A549 (cell line): ENCODE measurements at regions not wholly inside any gene's neighbourhood (a gene's known extent, or its start where the extent isn't known, plus 50 kb on each side); places are given as distances from the start of the nearest gene placed in this dataset.

ENCODE experiments used
- ATAC-seq, 2 experiments: fragments of 200-7000 bp in 1 of 2; fragments of >200 bp in 1 of 2; cut with Nextera tagmentation in 1 of 2; cut with Tn5 transposase in 1 of 2; 3 replicates each; pipeline versions ENCODE4 v1.8.0 to v1.9.1; 2018 to 2020; ENCODE audit warnings: mild to moderate bottlenecking in 1 of 2, moderate library complexity in 1 of 2
- CTCF ChIA-PET: fragments of 300-600 bp; sonication (Branson Sonifier 250); formaldehyde crosslinking; extraction: SDS; loops from one replicate; lab custom pipeline; 2021; ENCODE audit warnings: antibody characterized with exemption, inconsistent platforms; lab: Yijun Ruan, JAX
- POLR2A ChIA-PET: fragments of 350-600 bp; formaldehyde crosslinking; extraction: SDS; loops from one replicate; lab custom pipeline; 2021; ENCODE audit warnings: antibody characterized with exemption, inconsistent platforms; lab: Yijun Ruan, JAX
- DNase-seq, 2 experiments: peaks; one replicate each; pipeline versions ENCODE4 v3.0.0 to v3.0.0-alpha.2; 2011 to 2016; ENCODE audit warnings: low read depth in 1 of 2, low spot score in 1 of 2
- FAIRE-seq: peaks from 2 replicates; lab custom pipeline; 2011; peaks lifted over from hg19 to GRCh38; lab: Jason Lieb, UNC
- H3K27ac ChIP-seq, 2 experiments: fragments of >200 bp; sonication (Bioruptor Twin); formaldehyde crosslinking; 3 replicates each; pipeline ENCODE4 v1.5.1; 2016 to 2017
- H3K4me1 ChIP-seq: fragments of >200 bp; sonication (Bioruptor Twin); formaldehyde crosslinking; 3 replicates; pipeline ENCODE4 v1.6.1; 2016
- H3K4me2 ChIP-seq: fragments of >200 bp; sonication (Bioruptor Twin); formaldehyde crosslinking; 3 replicates; pipeline ENCODE4 v1.6.1; 2016
- H3K4me3 ChIP-seq: fragments of >200 bp; sonication (Bioruptor Twin); formaldehyde crosslinking; 3 replicates; pipeline ENCODE4 v1.5.1; 2016
- H3K9me3 ChIP-seq: fragments of >200 bp; sonication (Bioruptor Twin); formaldehyde crosslinking; 3 replicates; pipeline ENCODE4 v1.6.1; 2016
- ATOH8 ChIP-seq: fragments of 250-450 bp; sonication (Bioruptor Pico); IDR thresholded peaks from 2 replicates; pipeline ENCODE4 v1.5.0; 2020; ENCODE audit warnings: low read depth, mild to moderate bottlenecking, moderate library complexity
- BHLHE40 ChIP-seq: IDR thresholded peaks from 2 replicates; pipeline ENCODE4 v1.6.1; 2012; ENCODE audit warnings: low read depth, low read length, inconsistent platforms
- EHF ChIP-seq: fragments of 250-450 bp; sonication (Bioruptor Pico); IDR thresholded peaks from 2 replicates; pipeline ENCODE4 v1.5.0; 2020; ENCODE audit warnings: mild to moderate bottlenecking
- ESRRA ChIP-seq: fragments of 150-350 bp; IDR thresholded peaks from 2 replicates; pipeline ENCODE4 v1.6.1; 2014; ENCODE audit warnings: mild to moderate bottlenecking, low read length, borderline replicate concordance
- FOXS1 ChIP-seq: fragments of 250-450 bp; sonication (Bioruptor Pico); IDR thresholded peaks from 2 replicates; pipeline ENCODE4 v1.5.0; 2020; ENCODE audit warnings: mild to moderate bottlenecking, moderate library complexity
- GATA3 ChIP-seq: IDR thresholded peaks from 2 replicates; pipeline ENCODE4 v1.6.1; 2012; ENCODE audit warnings: borderline replicate concordance
- HES2 ChIP-seq: fragments of >200 bp; sonication (Bioruptor Twin); formaldehyde crosslinking; IDR thresholded peaks from 2 replicates; pipeline ENCODE4 v1.6.1; 2016
- HOXB13 ChIP-seq: fragments of 250-450 bp; sonication (Bioruptor Pico); IDR thresholded peaks from 2 replicates; pipeline ENCODE4 v1.5.0; 2020; ENCODE audit warnings: low read depth, mild to moderate bottlenecking, moderate library complexity
- KDM5A ChIP-seq: fragments of 200-600 bp; sonication (generic); IDR thresholded peaks from 2 replicates; pipeline ENCODE4 v1.6.1; 2016; ENCODE audit warnings: antibody characterized with exemption, mild to moderate bottlenecking
- NFE2L2 ChIP-seq: fragments of 150-350 bp; conservative IDR thresholded peaks from 2 replicates; pipeline ENCODE4 v1.6.1; 2014; ENCODE audit warnings: low read length
- NPAS2 ChIP-seq: fragments of 250-450 bp; sonication (Bioruptor Pico); IDR thresholded peaks from 2 replicates; pipeline ENCODE4 v1.8.0; 2022; ENCODE audit warnings: mild to moderate bottlenecking, moderate library complexity, borderline replicate concordance
- NR3C1 ChIP-seq: fragments of >200 bp; sonication (Bioruptor Twin); formaldehyde crosslinking; IDR thresholded peaks from 3 replicates; pipeline ENCODE4 v1.6.1; 2017
- PHF8 ChIP-seq: fragments of 200-600 bp; sonication (generic); IDR thresholded peaks from 2 replicates; pipeline ENCODE4 v1.6.1; 2016; ENCODE audit warnings: low read depth, mild to moderate bottlenecking, antibody characterized with exemption, moderate library complexity, borderline replicate concordance
- POLR2AphosphoS2 ChIP-seq: conservative IDR thresholded peaks from 2 replicates; pipeline ENCODE4 v1.6.1; 2012; ENCODE audit warnings: low read length, improper control_type of control experiment, inconsistent platforms
- RAD21 ChIP-seq, 2 experiments: fragments of >200 bp in 1 of 2; sonication (Bioruptor Twin) in 1 of 2; formaldehyde crosslinking in 1 of 2; IDR thresholded peaks in 1 of 2; conservative IDR thresholded peaks in 1 of 2; 2 replicates in 1 of 2; 3 replicates in 1 of 2; pipeline ENCODE4 v1.6.1; 2012 to 2018; ENCODE audit warnings: inconsistent platforms in 1 of 2
- SMC3 ChIP-seq: fragments of >200 bp; sonication (Bioruptor Twin); formaldehyde crosslinking; IDR thresholded peaks from 3 replicates; pipeline ENCODE4 v1.6.1; 2018; ENCODE audit warnings: inconsistent platforms
- TP53 ChIP-seq: fragments of 250-450 bp; sonication (Bioruptor Pico); IDR thresholded peaks from 2 replicates; pipeline ENCODE4 v1.5.0; 2021; ENCODE audit warnings: mild to moderate bottlenecking, moderate library complexity
- ZC3H11A ChIP-seq: fragments of 450-650 bp; IDR thresholded peaks from 2 replicates; pipeline ENCODE4 v1.6.1; 2014; ENCODE audit warnings: antibody characterized with exemption, mild to moderate bottlenecking
- ZFP36 ChIP-seq: fragments of 450-650 bp; IDR thresholded peaks from 2 replicates; pipeline ENCODE4 v1.6.1; 2014; ENCODE audit warnings: borderline replicate concordance; ENCODE audit not compliant: partially characterized antibody
- ZNF302 ChIP-seq: fragments of 250-450 bp; sonication (Bioruptor Pico); IDR thresholded peaks from 2 replicates; pipeline ENCODE4 v1.9.0; 2021; ENCODE audit warnings: inconsistent platforms, mild to moderate bottlenecking, moderate library complexity
- WGBS: methylation state at CpG from one replicate; pipeline ENCODE4 v1.1.6; 2017; ENCODE audit errors: missing lambda C conversion rate; 5-methylcytosine and 5-hydroxymethylcytosine counted together
- TF ChIP-seq, protein P1 (sequence below): IDR thresholded peaks from 2 replicates; pipeline ENCODE4 v1.6.1; 2012; ENCODE audit warnings: low read depth, borderline replicate concordance
- TF ChIP-seq, protein P2 (sequence below): fragments of >200 bp; sonication (Bioruptor Twin); formaldehyde crosslinking; IDR thresholded peaks from 3 replicates; pipeline ENCODE4 v1.6.1; 2016
- TF ChIP-seq, protein P3 (sequence below): fragments of 150-350 bp; IDR thresholded peaks from 2 replicates; pipeline ENCODE4 v1.6.1; 2014; ENCODE audit warnings: low read depth, mild to moderate bottlenecking, low read length
- TF ChIP-seq, protein P4 (sequence below): IDR thresholded peaks from 2 replicates; pipeline ENCODE4 v1.6.1; 2012
- TF ChIP-seq, protein P5 (sequence below): fragments of >200 bp; sonication (Bioruptor Twin); formaldehyde crosslinking; IDR thresholded peaks from 3 replicates; pipeline ENCODE4 v1.5.1; 2016

- POLR2A ChIA-PET: no interaction called here
- no peak for DNase-seq
These were observed 673.6 kb downstream of the CD109 start for GRCh38 chr6:74369556-74369993.

DNA sequence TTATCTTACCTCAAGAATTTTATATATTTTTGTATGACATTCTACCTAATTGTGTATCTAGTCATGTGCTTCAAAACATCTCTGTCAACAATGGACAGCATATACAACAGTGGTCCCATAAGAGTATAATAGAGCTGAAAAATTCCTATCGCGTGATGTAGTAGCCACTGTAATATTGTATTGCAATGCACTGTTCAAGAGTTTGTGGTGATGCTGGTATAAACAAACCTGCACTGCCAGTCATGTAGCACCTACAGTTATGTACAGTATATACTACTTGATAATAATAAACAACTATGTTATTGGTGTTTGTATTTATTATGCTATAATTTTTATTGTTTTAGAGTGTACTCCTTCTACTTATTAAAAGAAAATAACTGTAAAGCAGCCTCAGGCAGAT is 672.7 kb downstream of the CD109 start:
- no peak for TF ChIP-seq EHF (CRISPR knock-in tag)
- TF ChIP-seq, protein P1, sequence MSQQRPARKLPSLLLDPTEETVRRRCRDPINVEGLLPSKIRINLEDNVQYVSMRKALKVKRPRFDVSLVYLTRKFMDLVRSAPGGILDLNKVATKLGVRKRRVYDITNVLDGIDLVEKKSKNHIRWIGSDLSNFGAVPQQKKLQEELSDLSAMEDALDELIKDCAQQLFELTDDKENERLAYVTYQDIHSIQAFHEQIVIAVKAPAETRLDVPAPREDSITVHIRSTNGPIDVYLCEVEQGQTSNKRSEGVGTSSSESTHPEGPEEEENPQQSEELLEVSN: no peak
- TF ChIP-seq ESRRA: no peak
- no peak for TF ChIP-seq NFE2L2
- TF ChIP-seq, protein P2, sequence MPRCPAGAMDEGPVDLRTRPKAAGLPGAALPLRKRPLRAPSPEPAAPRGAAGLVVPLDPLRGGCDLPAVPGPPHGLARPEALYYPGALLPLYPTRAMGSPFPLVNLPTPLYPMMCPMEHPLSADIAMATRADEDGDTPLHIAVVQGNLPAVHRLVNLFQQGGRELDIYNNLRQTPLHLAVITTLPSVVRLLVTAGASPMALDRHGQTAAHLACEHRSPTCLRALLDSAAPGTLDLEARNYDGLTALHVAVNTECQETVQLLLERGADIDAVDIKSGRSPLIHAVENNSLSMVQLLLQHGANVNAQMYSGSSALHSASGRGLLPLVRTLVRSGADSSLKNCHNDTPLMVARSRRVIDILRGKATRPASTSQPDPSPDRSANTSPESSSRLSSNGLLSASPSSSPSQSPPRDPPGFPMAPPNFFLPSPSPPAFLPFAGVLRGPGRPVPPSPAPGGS: no peak
- TF ChIP-seq, protein P3, sequence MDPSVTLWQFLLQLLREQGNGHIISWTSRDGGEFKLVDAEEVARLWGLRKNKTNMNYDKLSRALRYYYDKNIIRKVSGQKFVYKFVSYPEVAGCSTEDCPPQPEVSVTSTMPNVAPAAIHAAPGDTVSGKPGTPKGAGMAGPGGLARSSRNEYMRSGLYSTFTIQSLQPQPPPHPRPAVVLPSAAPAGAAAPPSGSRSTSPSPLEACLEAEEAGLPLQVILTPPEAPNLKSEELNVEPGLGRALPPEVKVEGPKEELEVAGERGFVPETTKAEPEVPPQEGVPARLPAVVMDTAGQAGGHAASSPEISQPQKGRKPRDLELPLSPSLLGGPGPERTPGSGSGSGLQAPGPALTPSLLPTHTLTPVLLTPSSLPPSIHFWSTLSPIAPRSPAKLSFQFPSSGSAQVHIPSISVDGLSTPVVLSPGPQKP: no peak
- TF ChIP-seq RAD21 (conservative IDR thresholded peaks at IDR 0.05 in 1 of 2, IDR thresholded peaks at IDR 0.05 in 1 of 2): no peak
- TF ChIP-seq ZC3H11A: no peak
- TF ChIP-seq KDM5A: no peak
- no peak for TF ChIP-seq GATA3
- FAIRE-seq: no peak
- CTCF ChIA-PET: interaction anchor here (1.5 kb wide), 1 partner anchor 840 kb away, joined by 5 read pairs; no protein-coding TSS in a partner anchor
- 93% methylated on average over 2 of the region's 2 CpGs for WGBS
- H3K4me1 ChIP-seq: no peaks in the 10 kb centered on the region
- no peak for ATAC-seq
- no peak overlapping the region for H3K4me2 ChIP-seq
- POLR2A ChIA-PET: no interaction called here
- H3K9me3 ChIP-seq: no peaks in the 10 kb centered on the region
- no peak for DNase-seq
- no peak overlapping the region for H3K27ac ChIP-seq
- H3K4me3 ChIP-seq: no peak overlapping the region

More at GRCh38 chr6:74369556-74369993, 673.6 kb downstream of the CD109 start:
- no peak overlapping the region for H3K27ac ChIP-seq
- CTCF ChIA-PET: interaction anchor here (1.5 kb wide), 1 partner anchor 839 kb away, joined by 5 read pairs; no protein-coding TSS in a partner anchor
- no peak for ATAC-seq
- H3K4me3 ChIP-seq: no peak overlapping the region
- FAIRE-seq: no peak
- TF ChIP-seq BHLHE40: no peak
- TF ChIP-seq NPAS2 (CRISPR knock-in tag): no peak
- no peak for TF ChIP-seq HES2
- TF ChIP-seq, protein P4, sequence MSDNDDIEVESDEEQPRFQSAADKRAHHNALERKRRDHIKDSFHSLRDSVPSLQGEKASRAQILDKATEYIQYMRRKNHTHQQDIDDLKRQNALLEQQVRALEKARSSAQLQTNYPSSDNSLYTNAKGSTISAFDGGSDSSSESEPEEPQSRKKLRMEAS: no peak
- no peak for TF ChIP-seq FOXS1 (CRISPR knock-in tag)
- TF ChIP-seq ZNF302: no peak
- TF ChIP-seq, protein P2: no peak
- TF ChIP-seq NR3C1: no peak
- TF ChIP-seq, protein P5, sequence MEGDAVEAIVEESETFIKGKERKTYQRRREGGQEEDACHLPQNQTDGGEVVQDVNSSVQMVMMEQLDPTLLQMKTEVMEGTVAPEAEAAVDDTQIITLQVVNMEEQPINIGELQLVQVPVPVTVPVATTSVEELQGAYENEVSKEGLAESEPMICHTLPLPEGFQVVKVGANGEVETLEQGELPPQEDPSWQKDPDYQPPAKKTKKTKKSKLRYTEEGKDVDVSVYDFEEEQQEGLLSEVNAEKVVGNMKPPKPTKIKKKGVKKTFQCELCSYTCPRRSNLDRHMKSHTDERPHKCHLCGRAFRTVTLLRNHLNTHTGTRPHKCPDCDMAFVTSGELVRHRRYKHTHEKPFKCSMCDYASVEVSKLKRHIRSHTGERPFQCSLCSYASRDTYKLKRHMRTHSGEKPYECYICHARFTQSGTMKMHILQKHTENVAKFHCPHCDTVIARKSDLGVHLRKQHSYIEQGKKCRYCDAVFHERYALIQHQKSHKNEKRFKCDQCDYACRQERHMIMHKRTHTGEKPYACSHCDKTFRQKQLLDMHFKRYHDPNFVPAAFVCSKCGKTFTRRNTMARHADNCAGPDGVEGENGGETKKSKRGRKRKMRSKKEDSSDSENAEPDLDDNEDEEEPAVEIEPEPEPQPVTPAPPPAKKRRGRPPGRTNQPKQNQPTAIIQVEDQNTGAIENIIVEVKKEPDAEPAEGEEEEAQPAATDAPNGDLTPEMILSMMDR: no peak
- TF ChIP-seq ZFP36: no peak
- no peak for TF ChIP-seq POLR2AphosphoS2
- TF ChIP-seq SMC3: no peak
- no peak for TF ChIP-seq TP53 (CRISPR knock-in tag)
- TF ChIP-seq GATA3: no peak
- no peak for TF ChIP-seq PHF8
- no peak for TF ChIP-seq ATOH8 (CRISPR knock-in tag)
- TF ChIP-seq, protein P1: no peak
- no peak for TF ChIP-seq ESRRA
- TF ChIP-seq HOXB13 (CRISPR knock-in tag): no peak
- no peak for TF ChIP-seq NFE2L2
- no peaks in the 10 kb centered on the region for H3K9me3 ChIP-seq
- H3K4me1 ChIP-seq: no peaks in the 10 kb centered on the region
- H3K4me2 ChIP-seq: no peak overlapping the region
